ENCODE measurements at regions not wholly inside any gene's neighbourhood (a gene's known extent, or its start where the extent isn't known, plus 50 kb on each side); places are given as distances from the start of the nearest gene placed in this dataset.

DNA sequence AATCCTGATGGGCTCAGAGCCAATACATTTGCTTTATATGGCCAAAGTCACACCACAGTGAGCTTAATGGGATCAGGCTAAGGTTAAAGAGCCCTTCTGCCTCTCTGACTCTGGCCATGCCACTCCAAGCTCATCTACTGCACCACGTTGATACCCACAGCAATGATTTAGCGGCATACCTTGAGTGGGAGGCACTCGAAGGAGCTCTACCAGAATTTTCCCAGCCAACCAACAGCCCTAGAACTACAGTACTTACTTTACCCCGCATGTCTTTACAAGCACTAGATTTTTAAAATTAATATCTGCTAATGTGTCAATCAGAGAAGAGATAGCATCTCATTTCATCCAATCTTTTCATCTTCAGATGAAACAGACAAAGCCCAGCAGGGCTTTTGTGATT lies 300.5 kb downstream of the GRIN2B start:
- DNase-seq (ENCODE audit: low read depth), result no peak

- no peak for DNase-seq (ENCODE audit: low read depth)
These were observed 304.5 kb downstream of the GRIN2B start for GRCh38 chr12:13676880-13677279.

DNA sequence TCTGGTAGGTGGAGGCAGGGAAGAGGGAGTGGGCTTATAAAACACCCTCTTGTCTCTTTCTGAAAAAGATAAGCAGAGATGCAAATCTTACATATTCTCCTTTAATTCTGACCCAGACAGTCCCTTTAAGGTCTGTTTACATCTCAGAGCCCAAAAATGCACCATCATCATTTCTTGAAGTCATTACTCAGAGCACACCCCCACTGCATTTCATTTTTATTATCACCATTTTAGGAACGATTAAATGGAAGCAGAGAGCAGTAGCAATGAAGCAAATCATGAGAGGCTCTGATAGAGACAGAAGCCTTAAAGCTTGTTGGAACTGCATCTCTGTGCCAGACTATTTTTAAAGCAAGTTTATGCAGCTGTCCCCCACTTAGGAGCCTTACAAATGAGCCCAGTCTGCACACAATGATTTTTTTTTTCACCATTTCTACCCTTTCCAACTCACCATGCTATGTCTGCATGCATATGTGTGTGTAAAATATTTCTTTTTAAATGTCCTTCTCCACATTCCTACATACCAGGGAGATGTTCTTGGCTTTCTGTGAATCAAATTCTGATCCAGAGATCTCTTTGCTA lies 311.0 kb downstream of the GRIN2B start:
- no peak for DNase-seq (ENCODE audit: low read depth)

GRCh38 chr12:13668880-13669279 lies 312.5 kb downstream of the GRIN2B start:
- DNase-seq (ENCODE audit: low read depth), result no peak

DNA sequence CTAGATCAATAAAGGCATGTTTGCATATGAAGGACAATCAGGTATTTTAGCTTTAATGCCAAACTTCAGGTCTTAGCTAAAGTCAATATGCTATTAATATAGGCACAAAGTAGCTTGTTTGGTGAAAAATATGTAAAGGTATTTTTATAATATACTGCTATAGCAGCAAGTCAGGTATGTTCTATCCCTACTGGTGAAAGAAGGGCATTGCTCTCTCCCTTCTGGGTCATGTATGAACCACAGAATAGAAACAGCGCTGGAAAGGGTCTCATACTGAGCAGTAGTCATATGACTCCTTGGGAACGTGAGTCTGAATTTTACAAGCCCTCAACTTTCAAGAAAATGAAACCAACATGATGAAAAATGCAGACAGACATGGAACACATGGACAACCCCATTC lies 314.6 kb downstream of the GRIN2B start:
- DNase-seq (ENCODE audit: low read depth), result no peak

DNA sequence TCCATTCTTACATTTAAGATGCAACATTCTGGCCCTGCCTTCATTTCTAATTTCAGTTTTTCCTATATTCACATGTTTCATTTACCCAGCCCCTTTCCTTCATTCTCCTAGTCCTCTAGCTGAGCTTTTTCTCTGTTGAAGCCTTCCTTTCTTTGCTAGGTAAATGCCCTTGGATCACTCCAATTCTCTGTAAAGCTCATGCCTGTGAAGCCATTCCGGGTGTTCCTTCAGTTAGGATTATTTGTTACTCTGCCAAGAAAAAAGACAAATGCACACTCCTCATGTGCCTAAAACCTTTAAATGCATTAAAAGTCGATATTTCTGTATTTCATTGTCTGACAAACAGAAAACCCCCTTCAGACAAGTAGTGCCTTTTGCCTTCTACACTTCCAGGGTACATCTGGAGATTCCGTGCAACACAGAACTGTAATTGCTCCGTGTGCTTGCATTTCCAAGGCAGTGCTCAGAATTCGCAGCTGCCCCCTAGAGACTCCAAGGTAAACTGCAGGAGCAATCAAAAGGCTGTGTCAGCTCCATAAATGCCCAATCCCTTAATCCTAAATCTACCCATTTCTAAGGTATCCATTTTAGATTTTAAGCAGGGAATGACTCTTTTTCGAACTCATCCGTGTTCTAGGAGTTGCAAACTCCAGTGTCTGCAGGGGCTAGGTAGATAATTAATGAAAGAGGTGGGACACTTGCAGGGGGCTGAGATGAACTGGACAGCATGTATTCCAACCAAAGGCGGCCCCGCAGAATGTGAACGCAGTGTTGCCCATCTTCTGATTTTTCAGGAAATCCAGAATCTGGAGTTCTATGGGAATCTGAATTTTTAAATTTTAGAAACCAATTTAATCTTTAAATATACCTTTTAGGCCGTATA lies 320.2 kb downstream of the GRIN2B start:
- DNase-seq (ENCODE audit: low read depth), result peak; percentile 41

GRCh38 chr12:13654456-13654855 lies 326.9 kb downstream of the GRIN2B start:
- DNase-seq (ENCODE audit: low read depth), result no peak

- no peak for DNase-seq (ENCODE audit: low read depth)
These were observed 329.3 kb downstream of the GRIN2B start for GRCh38 chr12:13652105-13652504.

DNA sequence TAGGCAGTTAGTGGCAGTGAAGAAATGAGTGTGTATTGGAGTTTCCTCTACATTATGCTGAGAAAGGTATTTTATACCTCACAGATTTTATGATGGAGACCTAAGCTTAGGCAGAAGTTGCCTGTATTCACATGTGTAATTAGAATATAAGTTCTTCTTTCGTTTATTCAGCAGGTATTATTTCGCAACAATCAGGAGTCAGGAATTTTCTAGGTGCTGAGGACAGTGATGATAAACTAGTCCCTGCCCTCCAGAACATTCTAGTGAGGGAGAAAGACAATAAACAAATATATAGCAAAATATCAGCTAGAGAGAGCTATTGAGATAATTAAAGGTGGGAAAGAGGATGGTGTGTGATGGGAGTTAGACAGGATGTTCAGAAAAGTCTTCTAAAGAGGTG lies 345.7 kb downstream of the GRIN2B start:
- DNase-seq (ENCODE audit: low read depth), result no peak

GRCh38 chr12:13631873-13632272 lies 349.5 kb downstream of the GRIN2B start:
- DNase-seq (ENCODE audit: low read depth), result no peak

DNA sequence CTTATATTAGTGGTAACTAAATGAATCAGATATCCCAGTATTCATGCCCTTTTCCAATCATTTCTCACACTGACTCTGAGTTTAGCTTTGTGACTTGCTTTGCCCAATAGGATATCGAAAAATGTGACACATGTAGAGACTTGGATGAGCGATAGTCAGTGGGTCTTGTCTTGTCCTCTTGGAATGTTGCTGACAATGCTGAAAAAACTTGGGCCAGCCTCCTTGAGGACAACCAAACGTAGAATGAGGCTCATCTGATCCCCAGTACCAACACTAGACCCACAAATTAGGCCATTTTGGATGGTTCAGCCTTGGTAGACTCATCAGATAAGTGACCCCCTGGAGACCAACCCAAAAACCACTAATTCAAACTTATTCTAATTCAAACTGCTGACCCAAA lies 351.0 kb downstream of the GRIN2B start:
- no peak for DNase-seq (ENCODE audit: low read depth)

DNA sequence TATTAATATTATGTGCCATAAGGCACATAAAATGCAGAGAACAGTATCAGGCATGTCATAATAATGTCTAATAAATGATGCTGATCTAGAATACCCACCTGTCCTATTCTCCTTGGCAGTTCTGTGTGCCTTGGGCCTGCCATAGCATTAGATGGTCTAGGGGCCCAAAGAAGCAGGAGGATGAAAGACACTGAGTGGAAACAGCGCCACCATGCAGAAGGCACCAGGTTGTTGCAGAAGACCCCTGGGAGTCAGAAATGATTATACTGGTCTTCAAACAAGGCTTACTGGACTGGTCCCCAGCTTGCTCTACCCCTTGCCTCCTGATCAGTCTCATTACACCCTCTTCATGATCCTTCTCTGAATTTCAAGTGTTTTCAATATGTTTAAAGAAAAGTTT lies 353.3 kb downstream of the GRIN2B start:
- no peak for DNase-seq (ENCODE audit: low read depth)

DNA sequence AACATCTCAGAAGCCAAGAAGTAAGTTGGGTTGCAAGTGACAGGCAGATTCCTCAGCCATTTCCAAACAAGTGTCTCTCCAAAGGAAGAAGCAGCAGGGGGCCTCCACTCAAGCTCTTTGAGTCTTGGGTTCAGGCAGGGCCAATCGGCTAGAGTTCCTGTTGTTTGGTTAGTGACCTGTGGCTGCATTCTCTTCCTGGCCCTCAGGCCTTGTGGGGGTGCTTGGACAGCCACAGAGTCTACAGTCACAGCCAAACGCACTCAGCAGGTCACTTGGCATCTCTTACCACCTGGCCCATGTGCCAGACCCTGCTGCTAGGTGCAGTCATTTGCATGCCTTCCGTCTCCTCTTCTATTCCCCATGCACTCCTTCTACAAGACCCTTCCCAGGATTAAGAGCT lies 353.9 kb downstream of the GRIN2B start:
- no peak for DNase-seq (ENCODE audit: low read depth)

GRCh38 chr12:13613297-13613696 lies 368.1 kb downstream of the GRIN2B start:
- no peak for DNase-seq (ENCODE audit: low read depth)

- DNase-seq (ENCODE audit: low read depth), result no peak
These were observed 371.3 kb downstream of the GRIN2B start for GRCh38 chr12:13609894-13610679.

GRCh38 chr12:13606290-13606689 lies 375.1 kb downstream of the GRIN2B start:
- DNase-seq (ENCODE audit: low read depth), result no peak

- no peak for DNase-seq (ENCODE audit: low read depth)
These were observed 377.4 kb downstream of the GRIN2B start for GRCh38 chr12:13603953-13604352.

DNA sequence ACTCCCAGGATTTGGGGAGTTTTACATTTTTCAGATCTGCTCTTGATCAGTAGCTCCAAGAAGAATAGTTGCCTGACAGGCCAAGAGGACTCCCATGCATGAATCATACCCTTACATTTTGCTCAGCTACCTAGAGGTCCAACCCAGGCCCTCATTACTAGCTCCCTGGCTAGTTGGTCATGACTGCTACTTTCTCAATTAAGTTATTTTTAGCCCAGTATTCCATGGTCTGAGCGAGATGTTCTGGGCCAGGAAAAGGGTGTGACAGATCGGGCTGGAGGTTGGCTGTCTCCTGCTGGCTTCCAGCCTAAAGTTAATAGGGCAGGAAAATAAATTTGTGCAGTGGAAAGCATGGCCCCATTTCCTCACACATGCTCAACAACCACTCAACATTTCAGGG lies 379.2 kb downstream of the GRIN2B start:
- DNase-seq (ENCODE audit: low read depth), result no peak

DNA sequence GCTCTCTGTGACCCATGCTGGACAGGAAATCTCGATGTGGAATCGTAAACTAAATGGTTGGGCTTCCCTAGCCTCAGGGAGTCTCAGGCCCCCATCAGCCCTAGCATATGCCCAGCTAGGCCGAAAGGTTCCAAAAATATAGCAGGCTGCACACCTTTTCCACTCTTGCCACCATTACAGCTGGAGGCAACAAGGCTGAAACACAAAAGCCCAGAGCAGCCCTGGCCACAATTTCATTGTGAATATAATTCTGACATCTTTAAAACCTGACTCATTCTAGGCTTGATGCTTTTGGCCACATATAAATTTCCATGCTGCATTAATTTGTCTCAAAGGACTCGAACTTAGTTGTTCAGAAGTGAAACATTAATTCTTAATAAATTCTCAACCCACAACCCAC lies 382.2 kb downstream of the GRIN2B start:
- no peak for DNase-seq (ENCODE audit: low read depth)

DNA sequence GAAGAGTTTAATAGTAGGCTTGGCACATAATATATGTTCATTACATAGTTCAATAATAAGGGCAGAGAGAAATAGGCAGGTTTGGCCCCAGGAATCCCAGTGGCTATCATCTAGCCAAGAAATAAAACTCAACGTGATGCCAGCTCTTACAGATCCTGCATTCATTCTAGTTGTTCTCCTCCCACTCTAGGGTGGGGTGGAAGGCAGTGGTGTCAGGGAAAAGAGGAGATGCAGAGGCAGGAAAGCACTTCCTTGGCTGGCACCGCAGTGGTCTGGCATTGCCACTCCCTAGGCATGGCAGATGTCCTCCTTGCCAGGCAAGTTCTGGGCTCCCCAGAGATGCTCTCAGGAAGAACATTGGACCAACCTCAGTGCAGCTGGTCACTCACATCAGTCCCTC lies 383.6 kb downstream of the GRIN2B start:
- DNase-seq (ENCODE audit: low read depth), result no peak

GRCh38 chr12:13597166-13597565 lies 384.2 kb downstream of the GRIN2B start:
- no peak for DNase-seq (ENCODE audit: low read depth)

DNA sequence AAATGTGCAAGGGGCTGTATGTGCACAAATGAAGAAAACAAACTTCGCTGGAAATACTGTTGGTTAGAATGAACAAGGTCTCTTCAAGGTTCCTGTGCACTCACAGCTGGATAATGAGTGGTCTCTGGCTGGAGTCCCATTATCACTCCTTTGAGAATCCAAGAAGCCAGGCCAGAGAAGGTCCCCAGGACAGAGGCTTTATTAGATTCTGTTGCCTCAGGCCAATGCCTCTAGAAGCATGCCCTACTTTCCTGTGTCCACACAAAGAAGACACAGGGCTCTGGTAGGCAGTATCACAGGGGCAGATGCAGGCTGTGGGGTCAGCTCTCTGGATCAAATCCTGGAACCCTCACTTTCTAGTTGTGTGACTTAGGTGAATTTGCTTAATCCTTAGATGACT lies 384.7 kb downstream of the GRIN2B start:
- no peak for DNase-seq (ENCODE audit: low read depth)
